HG03432 (cell line): ENCODE measurements at regions not wholly inside any gene's neighbourhood (a gene's known extent, or its start where the extent isn't known, plus 50 kb on each side); places are given as distances from the start of the nearest gene placed in this dataset.

Source experiments
- ATAC-seq: cut with Tn5 transposase; IDR thresholded peaks from one replicate; pipeline ENCODE4 v1.9.1; 2021; ENCODE audit warnings: mild to moderate bottlenecking, moderate library complexity; ENCODE audit not compliant: unreplicated experiment

DNA sequence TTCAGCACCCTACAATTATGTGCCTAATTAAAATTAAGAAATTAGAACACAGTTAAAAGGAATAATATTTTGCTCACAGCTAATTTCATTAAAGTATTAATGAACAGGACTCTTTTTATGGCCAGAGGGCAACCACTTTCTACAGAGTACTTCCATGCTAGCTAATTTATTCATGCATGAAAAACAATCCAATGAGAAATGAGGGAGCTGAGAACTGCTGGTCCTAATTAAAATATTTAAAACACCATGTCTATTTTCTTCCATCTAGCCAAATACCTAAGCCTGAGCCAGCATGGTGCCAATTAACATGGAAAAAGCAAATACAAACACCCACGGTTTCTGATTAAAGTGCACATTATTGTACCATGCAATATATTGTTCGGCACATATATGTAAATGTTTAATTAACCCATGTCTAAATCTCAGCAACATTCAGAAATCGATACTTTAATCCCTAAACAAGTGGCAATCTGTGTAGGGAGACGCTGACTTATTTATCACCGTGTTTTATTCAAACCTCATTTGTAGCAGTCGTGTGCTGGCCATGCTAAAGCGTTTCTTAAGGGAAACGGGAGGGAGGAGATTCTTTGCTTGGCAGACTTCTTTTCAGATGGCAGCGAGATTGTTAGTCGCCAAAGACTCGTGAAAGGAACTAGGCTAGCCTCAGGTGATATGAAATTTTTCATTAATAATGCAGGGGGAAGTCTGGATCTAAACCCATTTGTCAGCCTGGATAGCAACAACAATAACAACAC lies 193.5 kb downstream of the ANXA2 start:
- no peak for ATAC-seq

DNA sequence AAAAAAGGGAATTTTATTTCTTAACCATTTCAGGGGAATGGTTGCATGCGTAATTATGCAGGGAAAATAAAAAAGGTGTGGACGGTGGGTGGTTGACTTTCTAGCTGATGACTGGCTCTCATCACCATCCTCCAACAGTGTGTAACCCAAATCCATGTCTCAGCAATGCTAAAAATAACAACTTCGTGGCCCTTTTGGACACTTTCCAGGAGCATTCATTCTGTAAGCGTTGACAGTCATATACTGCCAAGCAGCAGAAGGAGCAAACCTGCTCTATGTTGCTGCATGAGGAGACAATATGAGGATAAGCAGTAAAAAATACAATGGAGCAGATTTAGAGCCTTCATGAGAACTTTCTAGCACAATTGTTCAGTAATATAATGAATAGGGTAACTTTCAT lies 189.1 kb downstream of the ANXA2 start:
- ATAC-seq = no peak

DNA sequence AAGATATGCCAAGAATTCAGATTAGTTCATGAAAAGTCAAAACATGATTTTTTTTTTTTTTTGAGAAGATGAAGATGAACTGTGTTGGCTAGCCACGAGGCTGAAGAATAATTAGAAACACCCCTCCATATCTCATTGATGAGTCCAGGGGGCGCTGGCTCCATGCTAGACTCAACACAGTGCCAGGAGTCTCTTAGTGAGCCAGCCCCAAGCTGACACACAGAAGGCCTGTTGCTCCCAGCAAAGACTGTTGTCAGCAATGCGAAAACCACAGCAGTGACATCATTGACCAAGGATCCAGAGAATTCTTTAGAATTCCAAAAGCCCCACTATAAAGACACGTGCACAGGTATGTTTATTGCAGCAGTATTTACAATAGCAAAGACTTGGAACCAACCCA lies 185.2 kb downstream of the ANXA2 start:
- ATAC-seq = no peak

DNA sequence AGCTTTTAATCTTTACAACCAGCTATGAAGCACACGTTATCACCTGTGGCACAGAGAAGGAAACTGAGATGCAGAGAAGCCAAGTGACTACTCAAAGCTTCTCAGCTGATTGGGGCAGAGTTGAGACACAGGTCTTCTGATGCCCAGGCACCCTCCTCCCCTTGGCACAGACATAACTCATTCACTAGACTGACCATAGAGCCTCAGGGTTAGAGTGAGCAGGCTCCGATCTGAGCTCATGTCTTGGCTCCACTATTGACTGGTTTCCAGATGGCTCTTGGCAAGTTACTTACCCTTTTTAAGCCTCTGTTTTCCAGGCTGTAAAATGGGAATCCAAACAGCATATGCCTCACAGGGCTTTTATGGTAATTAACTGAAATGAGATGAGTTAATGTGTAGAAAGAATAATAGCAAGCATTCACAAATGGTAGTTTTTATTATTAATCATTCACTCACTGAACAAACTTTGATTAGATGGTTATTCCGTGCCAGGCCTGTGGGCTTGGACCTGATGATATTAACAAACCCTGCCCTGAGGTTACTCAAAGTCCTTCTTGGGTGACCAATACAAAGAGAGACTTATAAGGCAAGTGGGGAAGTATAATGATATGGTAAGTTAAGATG lies 184.3 kb downstream of the ANXA2 start:
- ATAC-seq = no peak

DNA sequence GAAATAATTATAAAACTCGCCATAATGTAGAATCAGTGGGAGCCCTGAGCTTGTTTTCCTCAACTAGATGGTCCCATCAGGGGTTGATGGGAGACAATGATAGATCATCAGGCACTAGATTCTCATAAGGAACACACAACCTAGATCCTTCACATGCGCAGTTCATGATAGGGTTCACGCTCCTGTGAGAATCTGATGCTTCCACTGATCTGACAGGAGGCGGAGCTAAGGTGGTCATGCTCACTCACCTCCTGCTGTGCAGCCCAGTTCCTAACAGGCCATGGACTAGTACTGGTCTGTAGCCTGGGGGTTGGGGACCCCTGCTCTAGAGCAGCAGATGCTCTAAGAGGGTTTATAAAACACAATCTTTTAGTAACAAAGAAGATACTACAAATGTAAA lies 183.6 kb downstream of the ANXA2 start:
- ATAC-seq = no peak

DNA sequence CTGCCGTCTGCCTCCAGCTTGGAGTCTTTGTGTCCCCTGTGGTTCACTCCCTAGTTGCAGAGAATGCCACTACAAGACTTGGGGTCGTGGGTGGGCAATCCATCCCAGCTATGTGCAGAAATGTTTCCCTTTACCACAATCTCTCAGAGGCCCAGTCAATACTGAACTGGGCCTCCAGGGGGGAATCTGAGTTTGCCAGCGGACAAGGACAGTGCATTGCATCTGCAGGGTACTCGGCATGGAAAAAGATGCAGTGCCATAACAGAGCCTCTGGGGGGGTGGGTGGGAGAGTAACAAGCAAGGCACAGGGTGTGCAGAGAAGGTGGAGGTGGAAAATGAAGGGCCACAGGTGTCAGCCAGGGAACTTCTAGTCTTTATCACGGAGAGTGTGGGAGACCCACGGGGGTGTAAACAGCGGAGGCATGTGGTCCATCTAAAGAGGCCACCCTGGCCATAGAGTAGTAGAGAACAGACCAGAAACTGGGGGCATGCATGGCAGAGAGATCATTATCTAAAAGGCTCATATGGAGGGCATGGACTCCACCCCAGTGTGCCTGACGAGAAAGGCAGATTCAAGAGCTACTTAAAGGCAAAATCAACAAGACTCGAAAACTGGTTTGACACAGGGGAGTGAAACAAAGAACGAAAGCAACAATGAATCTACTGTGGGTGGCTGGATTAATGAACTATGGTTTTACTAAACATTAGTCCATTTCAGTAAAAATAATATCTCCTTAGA lies 182.4 kb downstream of the ANXA2 start:
- no peak for ATAC-seq

DNA sequence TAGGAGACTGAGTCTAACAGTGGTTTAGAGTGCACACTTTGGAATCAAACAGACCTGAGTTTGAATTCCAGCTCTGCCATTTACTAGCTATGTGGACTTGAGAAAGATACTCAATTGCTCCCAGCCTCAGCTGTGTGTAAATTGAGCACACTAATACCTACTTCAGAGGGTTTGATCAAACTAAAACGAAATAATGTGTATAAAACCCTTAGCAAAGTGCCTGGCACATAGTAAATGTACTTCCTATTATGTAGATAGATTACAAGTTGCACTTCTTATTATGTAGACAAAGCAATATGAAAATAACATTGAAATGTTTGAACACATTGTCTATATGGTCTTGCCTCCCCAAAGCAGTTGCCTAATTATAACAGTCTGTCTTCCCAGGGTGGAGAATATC lies 180.6 kb downstream of the ANXA2 start:
- ATAC-seq = no peak

DNA sequence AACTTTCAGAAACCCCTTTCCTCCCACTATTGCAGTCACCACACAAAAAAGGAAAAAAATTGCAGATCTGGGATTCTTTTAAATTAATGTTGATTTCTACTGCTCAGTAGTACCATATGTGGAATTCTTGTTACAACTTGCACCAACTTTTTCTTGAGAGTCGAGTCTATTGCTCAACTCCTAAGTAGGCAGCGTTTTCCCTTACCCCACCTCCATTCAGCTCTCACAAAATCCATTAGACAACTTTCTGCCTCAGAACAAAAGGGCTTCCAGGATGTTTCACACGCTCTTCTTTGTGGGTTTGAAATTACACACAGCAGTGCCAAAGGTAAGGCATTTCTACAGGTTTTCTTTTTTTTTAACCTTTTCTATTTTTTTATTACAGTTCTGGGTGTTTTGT lies 179.5 kb downstream of the ANXA2 start:
- ATAC-seq = no peak

DNA sequence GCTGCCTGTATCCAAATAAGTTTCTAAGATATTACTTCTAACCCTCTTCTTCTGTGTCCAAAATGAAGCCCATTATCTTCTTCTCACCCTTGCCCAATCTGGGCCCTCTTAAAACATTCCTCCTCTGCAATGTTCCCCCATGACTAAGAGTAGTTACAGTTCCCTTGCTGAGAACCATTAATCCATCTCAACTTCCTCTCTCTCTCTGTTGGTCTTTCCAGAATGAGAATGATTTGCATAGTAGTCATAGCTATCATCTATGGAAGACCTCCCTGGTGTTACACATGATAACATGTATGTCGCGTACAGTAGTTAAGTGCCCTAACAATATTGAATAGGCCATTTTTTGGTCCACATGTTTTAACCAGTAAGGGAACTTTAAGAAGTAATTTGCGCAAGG lies 177.9 kb downstream of the ANXA2 start:
- no peak for ATAC-seq

DNA sequence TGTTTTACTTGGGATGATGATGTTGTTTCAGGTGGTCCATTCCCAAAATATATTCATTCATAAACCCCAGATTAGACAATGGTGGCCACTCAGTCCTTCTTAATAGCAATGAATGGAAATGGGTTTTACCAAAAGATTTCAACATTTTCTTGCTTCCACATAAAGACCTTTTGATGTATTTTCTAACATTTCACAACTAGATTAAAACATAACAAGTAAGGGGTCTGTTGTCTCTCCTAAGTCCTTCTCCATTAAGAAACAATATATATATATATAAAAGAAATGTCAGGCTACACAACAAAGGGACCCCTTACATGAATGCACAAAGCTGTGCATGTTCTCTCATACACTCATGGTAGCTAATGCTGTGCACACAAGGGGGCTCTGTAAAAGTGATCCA lies 176.4 kb downstream of the ANXA2 start:
- no peak for ATAC-seq

DNA sequence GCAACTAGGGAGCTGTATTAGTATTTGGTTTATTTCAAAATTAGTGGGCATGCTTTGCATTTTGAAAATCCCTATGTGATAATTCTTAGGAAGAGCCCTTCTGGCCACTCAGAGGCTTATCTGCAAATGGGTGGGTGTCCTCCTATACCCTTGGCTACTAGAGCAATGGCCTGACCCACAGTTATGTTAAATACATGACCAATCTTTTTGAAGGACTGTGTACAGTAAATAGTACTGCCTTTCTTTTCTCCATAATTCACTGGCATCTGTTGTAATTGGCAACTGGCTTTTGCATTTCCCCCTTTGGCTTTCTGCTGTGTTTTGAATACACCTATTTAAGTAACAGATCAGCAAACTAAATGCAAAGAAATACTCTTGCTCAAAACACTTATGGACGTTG lies 175.4 kb downstream of the ANXA2 start:
- no peak for ATAC-seq

DNA sequence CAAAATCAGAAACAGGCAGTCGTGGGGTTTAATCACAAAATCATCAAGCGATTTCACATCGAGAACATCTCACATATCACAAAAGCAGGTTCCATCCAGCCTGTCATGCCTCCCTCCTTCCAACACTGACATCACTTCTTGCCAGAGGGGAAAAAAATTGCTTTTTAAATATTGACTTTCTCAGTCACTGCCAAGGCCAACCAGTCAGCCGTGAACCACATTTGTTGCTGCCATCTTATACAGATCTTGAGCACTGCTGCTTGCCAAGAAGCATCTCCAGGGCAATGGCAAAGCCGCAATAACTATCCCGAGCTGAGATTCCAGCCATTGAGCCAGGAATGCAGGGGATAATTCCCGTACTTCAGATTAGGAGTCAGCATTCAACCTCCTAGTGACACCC lies 174.6 kb downstream of the ANXA2 start:
- no peak for ATAC-seq

DNA sequence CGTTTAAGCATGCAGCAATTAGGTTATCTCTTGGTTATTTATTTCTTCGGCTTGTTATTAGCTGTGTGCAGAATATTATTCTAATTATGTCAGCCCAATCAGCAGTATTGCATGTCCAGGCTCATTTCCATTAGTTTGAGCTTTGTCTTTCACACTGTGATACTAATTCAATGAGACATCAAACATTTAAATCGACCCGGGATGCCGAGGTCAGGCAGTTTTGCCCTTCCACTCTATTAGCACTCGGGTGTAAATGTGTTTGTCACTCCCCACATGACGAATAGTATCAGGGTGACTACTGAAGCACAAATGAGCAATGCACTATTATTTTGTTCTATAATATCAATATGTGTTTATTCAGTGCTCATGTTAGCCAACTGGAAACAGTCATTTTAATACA lies 170.9 kb downstream of the ANXA2 start:
- no peak for ATAC-seq

DNA sequence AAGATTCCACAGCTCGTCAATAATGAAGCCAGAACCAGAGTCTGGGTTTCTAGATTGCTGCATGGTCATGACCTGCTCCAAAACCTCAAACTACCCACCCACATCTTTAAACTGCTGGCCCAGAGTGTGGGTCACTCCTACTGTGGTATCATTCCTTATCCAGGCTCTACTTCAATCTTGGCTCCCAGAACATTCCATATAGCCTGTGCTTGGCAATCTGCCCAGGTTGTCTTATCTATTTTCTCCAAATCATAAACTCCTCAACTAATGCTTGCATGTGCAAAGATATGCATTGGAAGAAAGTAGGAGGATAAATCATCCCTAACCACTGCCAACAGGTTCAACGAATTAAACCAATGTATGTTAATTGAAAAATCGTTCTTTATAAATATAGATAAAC lies 169.7 kb downstream of the ANXA2 start:
- ATAC-seq = no peak

DNA sequence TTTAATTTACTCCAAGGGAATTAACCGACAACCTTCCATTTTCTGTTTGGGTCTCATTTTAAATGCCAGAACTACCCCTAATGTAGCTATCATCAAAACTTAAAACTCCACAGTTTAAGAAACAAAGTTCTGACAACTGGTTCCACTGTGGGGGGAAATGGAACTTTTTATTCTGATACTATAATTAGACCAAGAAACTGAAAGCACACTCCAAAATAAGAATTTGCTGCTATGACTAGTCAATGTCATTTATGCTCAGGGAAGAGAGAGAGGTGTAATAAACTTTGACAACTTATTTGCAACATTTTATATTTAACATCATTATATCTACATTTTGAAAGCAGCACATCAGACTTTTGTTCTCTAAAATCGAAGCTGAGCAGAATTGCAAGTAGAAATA lies 169.2 kb downstream of the ANXA2 start:
- ATAC-seq = no peak

DNA sequence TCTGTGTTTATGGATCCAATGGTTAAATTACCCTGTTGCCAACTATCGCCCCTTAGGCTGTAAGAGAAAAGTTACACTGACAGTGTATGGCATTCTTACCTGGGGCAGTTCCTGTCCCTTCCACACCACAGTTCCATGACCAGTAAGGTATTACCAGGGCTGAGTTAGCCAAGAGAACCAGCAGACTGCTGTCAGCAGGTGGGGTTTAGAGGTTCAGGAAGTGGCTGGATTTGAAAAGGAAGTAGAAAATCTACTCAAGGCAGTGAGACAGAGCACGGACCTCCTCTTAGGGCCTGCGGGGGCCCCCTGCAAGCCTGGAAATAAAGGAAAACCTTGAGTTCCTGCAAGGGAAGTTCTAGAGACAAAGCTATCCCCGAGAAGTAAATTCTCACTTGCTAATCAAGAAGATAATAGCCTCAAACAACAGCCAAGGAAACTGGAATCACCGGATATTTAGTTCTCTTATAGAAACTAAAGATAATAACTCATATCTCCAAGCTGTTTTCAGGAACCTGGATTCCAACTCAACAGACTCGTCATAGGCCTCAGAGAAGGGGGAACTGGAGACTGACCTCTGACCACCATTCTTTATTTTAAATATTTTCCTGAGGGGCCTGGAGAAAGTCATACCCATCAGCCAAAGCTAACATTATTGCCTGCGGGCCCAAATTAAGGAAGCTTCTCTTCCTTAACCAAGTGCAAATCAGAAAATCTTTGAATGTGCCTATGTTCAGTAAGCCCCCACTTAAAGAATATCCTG lies 161.7 kb downstream of the ANXA2 start:
- no peak for ATAC-seq

DNA sequence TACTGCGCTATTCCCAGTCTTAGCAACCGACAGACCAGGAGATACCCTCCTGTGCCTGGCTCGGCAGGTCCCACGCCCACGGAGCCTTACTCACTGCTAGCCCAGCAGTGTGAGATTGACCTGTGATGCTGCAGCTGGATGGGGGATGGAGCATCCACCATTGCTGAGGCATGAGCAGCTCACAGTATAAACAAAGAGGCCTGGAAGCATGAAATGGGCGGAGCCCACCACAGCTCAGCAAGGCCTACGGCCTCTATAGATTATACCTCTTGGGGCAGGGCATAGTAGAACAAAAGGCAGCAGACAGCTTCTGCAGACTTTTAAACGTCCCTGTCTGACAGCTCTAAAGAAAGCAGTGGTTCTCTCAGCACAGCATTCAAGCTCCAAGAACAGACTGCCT lies 160.3 kb downstream of the ANXA2 start:
- ATAC-seq = no peak

DNA sequence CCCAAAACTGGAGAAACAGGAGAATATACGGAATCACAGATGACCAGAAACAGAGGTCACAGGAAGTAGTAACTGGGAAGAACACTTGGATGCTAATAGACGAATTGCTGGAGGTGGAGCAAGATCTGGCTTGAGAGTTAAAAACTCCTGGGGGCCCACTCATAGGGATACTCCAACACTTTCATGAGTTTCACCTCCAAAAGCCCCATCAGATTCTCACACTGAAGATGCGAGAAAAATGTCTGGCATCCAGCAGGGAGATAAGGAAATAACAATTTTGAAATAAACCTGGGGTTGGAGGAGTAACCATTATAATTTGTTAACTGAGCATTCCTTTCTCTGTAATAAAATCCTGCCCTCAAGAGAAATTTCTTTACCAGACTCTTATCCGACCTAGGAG lies 154.0 kb downstream of the ANXA2 start:
- no peak for ATAC-seq

DNA sequence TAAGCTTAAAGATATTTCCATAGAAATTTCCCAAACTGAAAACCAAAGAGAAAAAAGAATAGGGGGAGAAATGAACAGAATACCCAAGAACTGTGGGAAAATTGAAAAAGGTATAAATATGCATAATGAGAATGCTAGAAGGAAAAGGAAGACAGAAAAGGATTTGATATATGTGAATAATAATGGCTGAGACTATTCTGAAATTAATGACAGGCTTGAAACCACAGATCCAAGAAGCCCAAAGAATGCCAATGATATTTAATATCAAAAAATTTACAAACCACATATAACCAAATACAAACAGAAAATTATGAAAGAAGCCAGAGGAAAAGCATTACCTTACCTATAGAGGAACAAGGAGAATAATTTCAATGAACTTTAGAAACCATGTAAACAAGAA lies 153.0 kb downstream of the ANXA2 start:
- no peak for ATAC-seq

DNA sequence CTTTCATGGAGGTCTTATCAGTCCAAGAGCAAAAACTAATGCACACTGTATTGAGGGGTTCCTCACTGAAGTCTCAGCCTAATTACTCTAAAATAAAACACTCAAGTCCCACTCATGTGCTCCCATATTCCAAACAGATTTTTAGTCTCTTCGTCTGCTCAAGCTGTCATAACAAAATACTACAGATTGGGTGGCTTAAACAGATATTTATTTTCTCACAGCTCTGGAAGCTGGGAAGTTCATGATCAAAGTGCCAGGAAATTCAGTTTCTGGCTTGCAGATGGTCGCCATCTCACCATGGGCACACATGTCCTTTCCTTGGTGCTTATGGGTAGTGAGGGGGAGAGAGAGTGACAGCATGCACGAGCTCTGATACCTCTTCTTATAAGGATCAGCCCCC lies 147.5 kb downstream of the ANXA2 start:
- ATAC-seq = no peak

DNA sequence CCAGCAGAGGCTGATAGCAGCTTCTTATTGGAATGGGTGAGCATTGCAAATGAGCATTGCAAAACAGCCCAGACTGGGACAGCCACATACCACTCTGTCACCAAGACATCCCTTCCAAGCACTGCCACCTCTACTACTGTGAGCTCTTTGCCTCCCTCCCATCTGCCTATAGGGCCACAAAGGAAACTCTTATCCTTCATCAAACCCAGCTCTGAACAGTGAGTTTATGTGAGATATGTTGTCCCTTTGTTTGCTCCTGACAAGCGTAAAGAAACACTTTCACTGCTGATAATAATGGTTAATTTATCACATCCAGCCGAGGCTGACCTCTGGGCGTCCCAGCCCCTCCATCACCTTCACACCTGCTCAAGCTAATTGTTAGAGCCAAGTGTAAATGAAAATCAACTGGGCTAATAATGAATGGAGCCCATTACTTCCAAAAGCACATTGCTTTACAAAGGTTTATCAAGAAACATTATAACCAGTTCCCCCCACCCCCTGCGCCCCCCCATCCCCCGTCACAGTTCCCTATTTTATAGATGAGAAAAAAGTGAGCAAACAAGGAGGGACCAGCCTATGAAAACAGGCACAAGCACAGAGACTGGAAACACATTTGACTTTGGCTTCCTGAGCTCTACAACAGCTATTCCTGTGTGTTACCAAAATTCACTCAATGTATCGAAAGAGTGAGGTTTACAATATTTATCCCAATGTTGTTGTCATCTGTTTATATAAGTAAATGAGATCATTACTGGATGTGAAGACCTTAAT lies 146.3 kb downstream of the ANXA2 start:
- ATAC-seq = no peak
